ENCODE measurements at regions not wholly inside any gene's neighbourhood (a gene's known extent, or its start where the extent isn't known, plus 50 kb on each side); places are given as distances from the start of the nearest gene placed in this dataset.

DNA sequence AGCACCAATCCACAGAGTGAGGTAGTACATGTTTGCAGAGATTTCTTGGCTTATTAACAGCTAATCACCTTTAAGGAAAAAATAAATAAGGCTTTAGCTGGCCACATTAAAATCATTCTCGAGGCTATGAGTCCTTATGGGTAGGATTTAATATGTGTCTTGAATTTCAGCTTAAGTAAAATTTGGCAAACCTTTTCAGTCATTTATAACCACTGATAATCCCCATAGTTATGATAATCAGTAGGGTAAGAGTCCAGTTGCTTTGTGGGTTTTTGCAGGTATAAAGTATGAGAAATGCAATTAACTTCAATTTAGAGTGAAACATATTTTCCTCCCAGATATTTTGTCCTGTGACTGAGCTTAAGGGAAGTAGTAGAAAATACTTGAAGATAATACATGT, 1458.9 kb upstream of the FLRT2 start:
- Histone ChIP-seq H3K36me3 (replicated peaks in 1 of 2) (no peaks in the 10 kb centered on the region), H3K4me1 (replicated peaks in 1 of 2) (no peaks in the 10 kb centered on the region), H3K9me3 (replicated peaks in 1 of 3) (no peaks in the 10 kb centered on the region), H3K27me3 (no peaks in the 10 kb centered on the region), H3K4me3 (no peak overlapping the region), H3K27ac (no peak overlapping the region)
- WGBS, 4 donors = 69 to 86% (median 79%) methylated on average over 1 of the region's 1 CpG
- intact Hi-C loops (cut with DNase I) = no loop called here
- DNase-seq = no peak
- TF ChIP-seq, protein P1, sequence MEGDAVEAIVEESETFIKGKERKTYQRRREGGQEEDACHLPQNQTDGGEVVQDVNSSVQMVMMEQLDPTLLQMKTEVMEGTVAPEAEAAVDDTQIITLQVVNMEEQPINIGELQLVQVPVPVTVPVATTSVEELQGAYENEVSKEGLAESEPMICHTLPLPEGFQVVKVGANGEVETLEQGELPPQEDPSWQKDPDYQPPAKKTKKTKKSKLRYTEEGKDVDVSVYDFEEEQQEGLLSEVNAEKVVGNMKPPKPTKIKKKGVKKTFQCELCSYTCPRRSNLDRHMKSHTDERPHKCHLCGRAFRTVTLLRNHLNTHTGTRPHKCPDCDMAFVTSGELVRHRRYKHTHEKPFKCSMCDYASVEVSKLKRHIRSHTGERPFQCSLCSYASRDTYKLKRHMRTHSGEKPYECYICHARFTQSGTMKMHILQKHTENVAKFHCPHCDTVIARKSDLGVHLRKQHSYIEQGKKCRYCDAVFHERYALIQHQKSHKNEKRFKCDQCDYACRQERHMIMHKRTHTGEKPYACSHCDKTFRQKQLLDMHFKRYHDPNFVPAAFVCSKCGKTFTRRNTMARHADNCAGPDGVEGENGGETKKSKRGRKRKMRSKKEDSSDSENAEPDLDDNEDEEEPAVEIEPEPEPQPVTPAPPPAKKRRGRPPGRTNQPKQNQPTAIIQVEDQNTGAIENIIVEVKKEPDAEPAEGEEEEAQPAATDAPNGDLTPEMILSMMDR (IDR thresholded peaks at IDR 0.05) = no peak
- no peak for TF ChIP-seq POLR2A (IDR thresholded peaks at IDR 0.05)

DNA sequence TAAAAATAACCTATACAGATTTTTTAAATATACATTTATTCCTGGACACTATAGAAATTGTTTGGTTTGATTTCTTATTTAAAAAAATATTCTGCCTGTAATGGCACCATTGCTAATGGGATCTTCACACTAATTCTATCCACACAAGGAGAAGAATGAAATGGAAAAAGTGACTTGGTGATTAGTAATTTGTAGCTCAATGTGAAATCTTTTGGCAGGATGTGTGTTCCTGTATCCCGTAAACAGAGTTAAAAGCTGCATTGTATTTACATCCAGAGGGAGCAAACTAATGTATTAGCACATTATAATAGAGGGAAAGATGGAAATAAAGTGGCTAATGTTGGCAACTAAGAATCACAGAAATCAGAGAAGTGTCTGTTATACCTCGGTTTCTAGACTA, 1455.3 kb upstream of the FLRT2 start:
- WGBS, 4 donors = 85 to 95% (median 90%) methylated on average over 2 of the region's 2 CpGs

DNA sequence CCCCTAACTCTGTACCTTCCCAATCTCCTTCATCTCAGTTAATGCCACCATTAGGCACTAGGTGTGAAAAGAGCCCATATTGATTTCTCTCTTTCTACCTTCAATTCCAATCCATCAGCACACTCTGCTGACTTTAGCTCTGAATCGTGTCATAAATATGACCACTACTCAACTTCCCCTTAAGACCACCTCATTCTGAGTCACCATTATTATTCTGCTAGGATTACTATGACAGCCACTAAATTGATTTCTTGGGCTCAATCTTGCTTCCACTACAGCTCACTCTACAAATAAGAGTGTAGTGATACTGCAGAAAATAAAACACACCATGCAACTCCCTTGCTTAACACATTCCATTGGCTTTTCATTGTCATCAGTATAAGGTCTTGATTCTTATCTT, 1449.0 kb upstream of the FLRT2 start:
- no peak for DNase-seq

More for the DNA sequence above, 1455.3 kb upstream of the FLRT2 start:
- no peak for DNase-seq
- H3K4me3 ChIP-seq = no peak overlapping the region
- H3K4me1 ChIP-seq (replicated peaks in 1 of 2) = no peaks in the 10 kb centered on the region
- H3K36me3 ChIP-seq (replicated peaks in 1 of 2) = no peaks in the 10 kb centered on the region
- no peak overlapping the region for H3K27ac ChIP-seq
- intact Hi-C loops (cut with DNase I) = no loop called here
- TF ChIP-seq, protein P1 (IDR thresholded peaks at IDR 0.05) = no peak
- no peak for TF ChIP-seq POLR2A (IDR thresholded peaks at IDR 0.05)
- no peaks in the 10 kb centered on the region for H3K9me3 ChIP-seq (replicated peaks in 1 of 3)
- no peaks in the 10 kb centered on the region for H3K27me3 ChIP-seq

DNA sequence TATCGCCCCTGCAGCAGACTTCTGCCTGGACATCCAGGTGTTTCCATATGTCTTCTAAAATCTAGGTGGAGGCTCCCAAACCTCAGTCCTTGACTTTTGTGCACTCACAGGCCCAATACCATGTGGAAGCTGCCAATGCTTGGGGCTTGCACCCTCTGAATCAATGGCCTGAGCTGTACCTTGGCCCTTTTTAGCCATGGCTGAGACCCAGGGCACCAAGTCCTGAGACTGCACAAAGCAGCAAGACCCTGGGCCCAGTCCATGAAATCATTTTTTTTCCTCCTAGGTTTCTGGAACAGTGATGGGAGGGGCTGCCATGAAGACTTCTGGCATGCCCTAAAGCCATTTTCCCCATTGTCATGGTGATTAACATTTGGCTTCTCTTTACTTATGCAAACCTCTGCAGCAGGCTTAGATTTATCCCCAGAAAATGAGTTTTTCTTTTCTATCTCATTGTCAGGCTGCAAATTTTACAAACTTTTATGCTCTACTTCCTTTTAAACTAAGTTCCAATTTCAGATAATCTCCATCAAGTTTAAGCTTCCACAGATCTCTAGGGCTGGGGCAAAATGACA, 1445.8 kb upstream of the FLRT2 start:
- 100% methylated on average over 1 of the region's 1 CpG; no CpG with 5 or more reads in 1 of the 4 donors for WGBS, 4 donors
- Histone ChIP-seq H3K4me1 (replicated peaks in 1 of 2) (peaks cover 0 to 3% of the 10 kb centered on the region in 2 donors), H3K27ac (no peak overlapping the region), H3K36me3 (replicated peaks in 1 of 2) (no peaks in the 10 kb centered on the region), H3K4me3 (no peak overlapping the region), H3K9me3 (replicated peaks in 1 of 3) (no peaks in the 10 kb centered on the region), H3K27me3 (no peaks in the 10 kb centered on the region)
- TF ChIP-seq, protein P1 (IDR thresholded peaks at IDR 0.05) = no peak
- TF ChIP-seq POLR2A (IDR thresholded peaks at IDR 0.05) = no peak
- intact Hi-C loops (cut with DNase I) = no loop called here
- no peak for DNase-seq

More for the DNA sequence above, 1449.0 kb upstream of the FLRT2 start:
- intact Hi-C loops (cut with DNase I) = no loop called here
- no peaks in the 10 kb centered on the region for H3K9me3 ChIP-seq (replicated peaks in 1 of 3)
- no peak for TF ChIP-seq POLR2A (IDR thresholded peaks at IDR 0.05)
- TF ChIP-seq, protein P1 (IDR thresholded peaks at IDR 0.05) = no peak
- no peaks in the 10 kb centered on the region for H3K27me3 ChIP-seq
- WGBS, 4 donors = 79 to 96% (median 91%) methylated on average over 1 of the region's 1 CpG
- H3K4me1 ChIP-seq (replicated peaks in 1 of 2) = peaks cover 0 to 3% of the 10 kb centered on the region in 2 donors
- no peak overlapping the region for H3K4me3 ChIP-seq
- H3K27ac ChIP-seq = no peak overlapping the region
- no peaks in the 10 kb centered on the region for H3K36me3 ChIP-seq (replicated peaks in 1 of 2)
